ENCODE measurements at regions not wholly inside any gene's neighbourhood (a gene's known extent, or its start where the extent isn't known, plus 50 kb on each side); places are given as distances from the start of the nearest gene placed in this dataset.

DNA sequence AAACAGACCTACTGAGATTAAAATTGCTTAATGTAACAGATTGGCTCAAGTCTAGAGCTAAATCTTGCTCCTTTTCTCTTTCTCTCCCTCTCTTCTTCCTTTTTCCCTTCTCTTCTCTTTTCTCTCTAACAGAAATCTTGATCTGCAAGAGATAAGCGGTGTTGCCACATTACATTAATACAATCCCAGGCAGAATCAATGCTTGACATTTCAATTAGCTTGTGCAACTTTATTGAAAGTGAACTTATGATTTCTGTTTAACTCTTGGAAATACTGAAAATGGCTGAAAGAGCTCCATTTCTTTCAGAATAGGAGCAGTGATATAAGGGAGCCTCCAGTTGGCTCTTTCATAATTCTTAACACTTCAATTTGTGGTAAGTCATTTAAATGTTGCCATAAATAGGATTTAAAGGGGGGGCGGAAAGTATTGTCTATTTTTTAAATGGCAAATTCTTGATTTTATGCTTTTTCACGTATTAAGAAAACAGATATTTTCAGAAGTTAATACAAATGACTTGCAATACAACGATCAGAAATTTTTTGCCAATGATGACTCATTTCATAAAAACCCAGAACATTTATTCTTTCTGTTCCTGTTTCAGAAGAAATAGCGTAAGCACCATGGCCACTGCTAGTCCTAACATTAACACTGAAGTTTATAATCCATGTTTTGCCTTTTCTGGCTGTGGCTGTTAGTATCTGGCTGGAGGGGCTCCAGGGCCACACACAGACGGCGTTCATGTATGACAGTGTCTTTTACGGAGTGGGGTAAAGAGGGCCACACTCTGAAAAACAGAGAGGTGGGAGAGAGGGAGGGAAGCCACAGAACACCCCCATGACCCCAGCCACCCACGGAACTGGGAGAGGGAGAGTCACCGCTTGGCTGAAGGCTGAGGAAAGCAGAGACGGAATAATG is 115.7 kb upstream of the FAT1 start:
- peaks cover 6% of the 10 kb centered on the region for H3K9me3 ChIP-seq (ENCODE audit: severe bottlenecking)
- TF ChIP-seq, protein P1, sequence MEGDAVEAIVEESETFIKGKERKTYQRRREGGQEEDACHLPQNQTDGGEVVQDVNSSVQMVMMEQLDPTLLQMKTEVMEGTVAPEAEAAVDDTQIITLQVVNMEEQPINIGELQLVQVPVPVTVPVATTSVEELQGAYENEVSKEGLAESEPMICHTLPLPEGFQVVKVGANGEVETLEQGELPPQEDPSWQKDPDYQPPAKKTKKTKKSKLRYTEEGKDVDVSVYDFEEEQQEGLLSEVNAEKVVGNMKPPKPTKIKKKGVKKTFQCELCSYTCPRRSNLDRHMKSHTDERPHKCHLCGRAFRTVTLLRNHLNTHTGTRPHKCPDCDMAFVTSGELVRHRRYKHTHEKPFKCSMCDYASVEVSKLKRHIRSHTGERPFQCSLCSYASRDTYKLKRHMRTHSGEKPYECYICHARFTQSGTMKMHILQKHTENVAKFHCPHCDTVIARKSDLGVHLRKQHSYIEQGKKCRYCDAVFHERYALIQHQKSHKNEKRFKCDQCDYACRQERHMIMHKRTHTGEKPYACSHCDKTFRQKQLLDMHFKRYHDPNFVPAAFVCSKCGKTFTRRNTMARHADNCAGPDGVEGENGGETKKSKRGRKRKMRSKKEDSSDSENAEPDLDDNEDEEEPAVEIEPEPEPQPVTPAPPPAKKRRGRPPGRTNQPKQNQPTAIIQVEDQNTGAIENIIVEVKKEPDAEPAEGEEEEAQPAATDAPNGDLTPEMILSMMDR (IDR thresholded peaks at IDR 0.05; ENCODE audit: poor library complexity, severe bottlenecking) = no peak
- peak; percentile 78 for ATAC-seq (ENCODE audit: low read depth)
- H3K4me1 ChIP-seq (ENCODE audit: insufficient read depth, poor library complexity, severe bottlenecking) = peaks cover 19% of the 10 kb centered on the region
- H3K27me3 ChIP-seq (ENCODE audit: insufficient read depth, poor library complexity, severe bottlenecking) = no peaks in the 10 kb centered on the region
- H3K4me3 ChIP-seq (ENCODE audit: severe bottlenecking) = no peak overlapping the region
- peak overlapping the region; percentile 84 for H3K27ac ChIP-seq (ENCODE audit: poor library complexity, severe bottlenecking)
- H3K36me3 ChIP-seq (ENCODE audit: low read depth) = no peaks in the 10 kb centered on the region
- DNase-seq (ENCODE audit: low spot score) = no peak

DNA sequence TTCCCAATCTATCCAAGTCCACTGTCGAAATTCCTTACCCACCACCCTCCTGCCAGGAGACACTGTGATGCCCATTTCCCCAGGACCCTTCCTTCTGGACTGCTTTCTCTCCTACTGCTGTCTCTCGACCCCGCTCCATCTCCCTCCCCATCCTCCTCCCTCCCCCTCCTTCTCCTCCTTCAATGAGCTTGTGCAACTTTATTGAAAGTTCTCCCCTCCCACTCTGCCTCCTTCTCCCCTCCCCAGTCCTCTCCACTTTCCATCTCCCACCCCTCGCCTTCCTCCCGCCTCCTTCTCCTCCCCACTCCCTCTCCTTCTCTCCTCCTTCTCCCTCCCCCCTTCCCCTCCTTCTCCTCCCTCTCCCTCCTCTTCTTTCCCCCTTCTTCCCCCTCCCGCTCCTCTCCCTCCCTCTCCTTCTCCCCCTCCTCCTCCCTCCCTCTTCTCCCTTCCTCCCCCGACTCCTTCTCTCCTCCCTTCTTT is 116.6 kb upstream of the FAT1 start:
- TF ChIP-seq, protein P1 (IDR thresholded peaks at IDR 0.05; ENCODE audit: poor library complexity, severe bottlenecking) = no peak
- peaks cover 28% of the 10 kb centered on the region for H3K4me1 ChIP-seq (ENCODE audit: insufficient read depth, poor library complexity, severe bottlenecking)
- no peak for ATAC-seq (ENCODE audit: low read depth)
- H3K36me3 ChIP-seq (ENCODE audit: low read depth) = no peaks in the 10 kb centered on the region
- H3K27ac ChIP-seq (ENCODE audit: poor library complexity, severe bottlenecking) = peak overlapping the region; percentile 84
- no peaks in the 10 kb centered on the region for H3K27me3 ChIP-seq (ENCODE audit: insufficient read depth, poor library complexity, severe bottlenecking)
- H3K4me3 ChIP-seq (ENCODE audit: severe bottlenecking) = no peak overlapping the region
- H3K9me3 ChIP-seq (ENCODE audit: severe bottlenecking) = peaks cover 6% of the 10 kb centered on the region
- no peak for DNase-seq (ENCODE audit: low spot score)

DNA sequence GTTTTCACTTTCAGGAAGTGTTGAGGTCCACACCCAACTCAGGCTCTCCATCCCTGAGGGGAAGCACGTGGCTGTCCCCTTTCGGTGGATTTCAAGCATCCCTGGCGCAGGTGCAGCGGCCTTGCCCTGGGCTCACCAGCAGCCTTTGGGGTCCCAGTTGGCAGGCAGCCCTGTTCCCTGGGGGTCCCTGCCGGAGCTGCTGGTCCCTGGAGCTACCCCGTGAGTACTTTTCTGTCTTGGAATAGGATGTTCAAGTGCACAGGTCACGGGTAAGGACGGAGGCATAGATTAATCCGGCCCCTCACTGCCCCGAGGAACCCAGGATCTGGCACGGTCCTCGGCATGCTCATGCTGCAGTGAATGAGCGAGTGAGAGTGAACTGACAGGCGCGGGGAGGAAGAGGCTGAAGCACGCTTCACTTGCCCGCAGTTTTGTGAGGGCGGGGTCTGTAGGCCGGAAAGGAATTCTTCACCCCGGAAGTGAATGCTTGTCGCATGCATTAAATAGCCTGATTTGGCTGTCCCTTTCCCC is 117.2 kb upstream of the FAT1 start:
- peak overlapping the region; percentile 84 for H3K27ac ChIP-seq (ENCODE audit: poor library complexity, severe bottlenecking)
- DNase-seq (ENCODE audit: low spot score) (no peak), ATAC-seq (ENCODE audit: low read depth) (no peak)
- H3K36me3 ChIP-seq (ENCODE audit: low read depth) = no peaks in the 10 kb centered on the region
- peaks cover 6% of the 10 kb centered on the region for H3K9me3 ChIP-seq (ENCODE audit: severe bottlenecking)
- H3K4me1 ChIP-seq (ENCODE audit: insufficient read depth, poor library complexity, severe bottlenecking) = peaks cover 31% of the 10 kb centered on the region
- H3K27me3 ChIP-seq (ENCODE audit: insufficient read depth, poor library complexity, severe bottlenecking) = no peaks in the 10 kb centered on the region
- no peak overlapping the region for H3K4me3 ChIP-seq (ENCODE audit: severe bottlenecking)
- TF ChIP-seq, protein P1 (IDR thresholded peaks at IDR 0.05; ENCODE audit: poor library complexity, severe bottlenecking) = no peak

DNA sequence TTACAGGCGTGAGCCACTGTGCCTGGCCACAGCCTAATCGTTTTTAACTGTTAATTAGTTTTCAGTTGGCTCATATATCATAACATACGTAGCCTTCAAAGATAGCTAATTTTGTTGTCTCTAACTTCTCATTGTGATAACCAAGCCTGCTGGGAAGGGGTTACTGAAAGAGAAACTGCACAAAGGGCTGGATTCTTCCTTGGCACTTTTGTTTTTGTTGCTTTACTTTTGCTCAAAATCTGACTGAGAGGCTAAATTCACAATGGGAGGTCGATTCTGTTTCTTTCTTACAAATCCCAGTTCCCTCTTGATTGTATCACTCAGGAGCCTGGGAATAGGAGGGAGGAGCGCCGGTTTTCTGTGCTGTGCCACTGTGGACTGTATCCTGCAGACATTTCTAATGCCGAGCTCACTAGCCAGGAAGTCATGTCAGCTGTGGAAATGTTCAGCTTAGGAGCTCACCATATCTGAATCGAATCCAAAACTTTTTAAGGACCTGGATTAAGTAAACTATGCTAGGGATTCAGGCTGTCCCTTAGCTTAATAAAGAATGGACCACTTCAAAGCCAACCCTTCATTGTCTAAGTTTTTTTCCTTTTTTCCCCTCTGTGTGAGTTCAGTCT is 120.5 kb upstream of the FAT1 start:
- Histone ChIP-seq H3K36me3 (ENCODE audit: low read depth) (no peaks in the 10 kb centered on the region), H3K9me3 (ENCODE audit: severe bottlenecking) (peaks cover 2% of the 10 kb centered on the region), H3K4me3 (ENCODE audit: severe bottlenecking) (peak overlapping the region; percentile 10), H3K4me1 (ENCODE audit: insufficient read depth, poor library complexity, severe bottlenecking) (peaks cover 29% of the 10 kb centered on the region), H3K27me3 (ENCODE audit: insufficient read depth, poor library complexity, severe bottlenecking) (no peaks in the 10 kb centered on the region), H3K27ac (ENCODE audit: poor library complexity, severe bottlenecking) (peak overlapping the region; percentile 85)
- TF ChIP-seq, protein P1 (IDR thresholded peaks at IDR 0.05; ENCODE audit: poor library complexity, severe bottlenecking) = no peak
- peak; percentile 64; the same call in 2 of the 3 replicates for ATAC-seq (ENCODE audit: low read depth)
- no peak for DNase-seq (ENCODE audit: low spot score)

All from RWPE2 (cell line).